ENCODE measurements at regions not wholly inside any gene's neighbourhood (a gene's known extent, or its start where the extent isn't known, plus 50 kb on each side); places are given as distances from the start of the nearest gene placed in this dataset.
A peak's percentile ranks its signal among the peaks of the same experiment; 100 is the strongest.

DNA sequence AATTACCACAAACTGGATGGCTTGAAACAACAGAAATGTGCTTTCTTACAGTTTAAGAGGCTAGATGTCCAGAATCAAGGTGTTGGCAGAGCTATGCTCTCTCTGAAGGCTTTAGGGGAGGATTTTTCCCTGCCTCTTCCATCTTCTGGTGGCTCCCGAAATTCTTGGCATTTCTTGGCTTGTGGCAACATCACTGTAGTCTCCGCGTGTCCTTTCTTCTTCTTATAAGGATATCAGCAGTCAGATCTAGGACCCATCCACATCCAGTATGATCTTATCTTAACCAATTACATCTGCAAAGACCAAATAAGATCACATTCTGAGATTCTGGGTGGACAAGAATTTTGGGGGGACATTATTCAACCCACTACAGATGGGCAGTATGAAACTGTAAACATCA, 119.2 kb upstream of the PMFBP1 start:
- CTCF ChIA-PET, result no interaction called here

GRCh38 chr16:72287649-72288048, 115.7 kb upstream of the PMFBP1 start:
- DNase-seq (ENCODE audit: low read depth, low spot score) (no peak), ATAC-seq (no peak)
- Histone ChIP-seq H3K79me2 (ENCODE audit: insufficient read depth, low read length) (no peaks in the 10 kb centered on the region), H4K20me1 (ENCODE audit: insufficient read depth) (no peaks in the 10 kb centered on the region), H3K4me1 (ENCODE audit: control insufficient read depth in 1 of 2, insufficient read depth in 2 of 2, low read length in 2 of 2) (peaks cover 22 to 37% of the 10 kb centered on the region in 2 experiments), H3K27ac (ENCODE audit: low read depth, low read length) (no peak overlapping the region), H3K27me3 (ENCODE audit: insufficient read depth, low read length) (no peaks in the 10 kb centered on the region), H3K36me3 (ENCODE audit: control insufficient read depth in 1 of 2, insufficient read depth in 2 of 2, low read length in 2 of 2) (no peaks in the 10 kb centered on the region), H3K9ac (ENCODE audit: low read length) (no peak overlapping the region), H3K9me3 (ENCODE audit: control insufficient read depth in 1 of 2, insufficient read depth in 1 of 2, low read depth in 1 of 2, low read length in 2 of 2) (no peaks in the 10 kb centered on the region), H3K9me2 (ENCODE audit: insufficient read depth) (no peaks in the 10 kb centered on the region), H3K4me2 (ENCODE audit: low read length) (no peak overlapping the region), H2AFZ (ENCODE audit: low read depth, low read length, poor library complexity, severe bottlenecking) (no peak overlapping the region), H3K4me3 (replicated peaks in 1 of 2; ENCODE audit: low read depth in 1 of 2, low read length in 2 of 2) (no peak overlapping the region)
- BruUV-seq (replicated peaks), result no TSS peak
- intact Hi-C loops (cut with micrococcal nuclease), result no loop called here
- ChIA-PET POLR2A (no interaction called here), RAD21 (ENCODE audit: low non-redundant PET in 1 of 2, low total read pairs in 2 of 2, uncharacterized antibody in 2 of 2, unreplicated experiment in 2 of 2) (no interaction called here), CTCF (no interaction called here)
- TF ChIP-seq RAD21 (IDR thresholded peaks at IDR 0.05; ENCODE audit: low read depth), result no peak
- no peak for TF ChIP-seq FOSL1 (IDR thresholded peaks at IDR 0.05; ENCODE audit: low read depth)
- TF ChIP-seq, protein P1, sequence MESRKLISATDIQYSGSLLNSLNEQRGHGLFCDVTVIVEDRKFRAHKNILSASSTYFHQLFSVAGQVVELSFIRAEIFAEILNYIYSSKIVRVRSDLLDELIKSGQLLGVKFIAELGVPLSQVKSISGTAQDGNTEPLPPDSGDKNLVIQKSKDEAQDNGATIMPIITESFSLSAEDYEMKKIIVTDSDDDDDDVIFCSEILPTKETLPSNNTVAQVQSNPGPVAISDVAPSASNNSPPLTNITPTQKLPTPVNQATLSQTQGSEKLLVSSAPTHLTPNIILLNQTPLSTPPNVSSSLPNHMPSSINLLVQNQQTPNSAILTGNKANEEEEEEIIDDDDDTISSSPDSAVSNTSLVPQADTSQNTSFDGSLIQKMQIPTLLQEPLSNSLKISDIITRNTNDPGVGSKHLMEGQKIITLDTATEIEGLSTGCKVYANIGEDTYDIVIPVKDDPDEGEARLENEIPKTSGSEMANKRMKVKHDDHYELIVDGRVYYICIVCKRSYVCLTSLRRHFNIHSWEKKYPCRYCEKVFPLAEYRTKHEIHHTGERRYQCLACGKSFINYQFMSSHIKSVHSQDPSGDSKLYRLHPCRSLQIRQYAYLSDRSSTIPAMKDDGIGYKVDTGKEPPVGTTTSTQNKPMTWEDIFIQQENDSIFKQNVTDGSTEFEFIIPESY (IDR thresholded peaks at IDR 0.05; ENCODE audit: extremely low read depth, insufficient replicate concordance, low read length), result no peak
- no peak for TF ChIP-seq ZNF274 (IDR thresholded peaks at IDR 0.05; ENCODE audit: low read depth, low read length)
- TF ChIP-seq REST (IDR thresholded peaks at IDR 0.05; ENCODE audit: low read depth), result no peak
- no peak for TF ChIP-seq SP1 (IDR thresholded peaks at IDR 0.05; ENCODE audit: low read depth)
- TF ChIP-seq CEBPB (IDR thresholded peaks at IDR 0.05; ENCODE audit: low read depth), result no peak
- TF ChIP-seq ZFX (IDR thresholded peaks at IDR 0.05), result no peak
- no peak for TF ChIP-seq EZH2phosphoT487 (IDR thresholded peaks at IDR 0.05; ENCODE audit: borderline replicate concordance)
- TF ChIP-seq, protein P2, sequence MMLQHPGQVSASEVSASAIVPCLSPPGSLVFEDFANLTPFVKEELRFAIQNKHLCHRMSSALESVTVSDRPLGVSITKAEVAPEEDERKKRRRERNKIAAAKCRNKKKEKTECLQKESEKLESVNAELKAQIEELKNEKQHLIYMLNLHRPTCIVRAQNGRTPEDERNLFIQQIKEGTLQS (IDR thresholded peaks at IDR 0.05), result no peak

More for the DNA sequence above, 119.2 kb upstream of the PMFBP1 start:
- intact Hi-C loops (cut with micrococcal nuclease), result no loop called here
- ChIA-PET RAD21 (ENCODE audit: low non-redundant PET in 1 of 2, low total read pairs in 2 of 2, uncharacterized antibody in 2 of 2, unreplicated experiment in 2 of 2) (no interaction called here), POLR2A (interaction anchor here (1.4 kb wide), 1 partner anchor 10 kb away, joined by 3 read pairs; no protein-coding TSS in a partner anchor)
- no peaks in the 10 kb centered on the region for H3K9me3 ChIP-seq (ENCODE audit: control insufficient read depth in 1 of 2, insufficient read depth in 1 of 2, low read depth in 1 of 2, low read length in 2 of 2)
- peak; percentile 81 for ATAC-seq
- H3K4me1 ChIP-seq (ENCODE audit: control insufficient read depth in 1 of 2, insufficient read depth in 2 of 2, low read length in 2 of 2), result peaks cover 22 to 41% of the 10 kb centered on the region in 2 experiments
- peak; percentile 44 for DNase-seq (ENCODE audit: low read depth, low spot score)
- H3K9ac ChIP-seq (ENCODE audit: low read length), result peak overlapping the region; percentile 39
- no peaks in the 10 kb centered on the region for H3K27me3 ChIP-seq (ENCODE audit: insufficient read depth, low read length)
- H3K9me2 ChIP-seq (ENCODE audit: insufficient read depth), result no peaks in the 10 kb centered on the region
- H2AFZ ChIP-seq (ENCODE audit: low read depth, low read length, poor library complexity, severe bottlenecking), result peak overlapping the region; percentile 13
- H3K27ac ChIP-seq (ENCODE audit: low read depth, low read length), result peak overlapping the region; percentile 75
- no peaks in the 10 kb centered on the region for H3K79me2 ChIP-seq (ENCODE audit: insufficient read depth, low read length)
- no TSS peak for BruUV-seq (replicated peaks)
- H3K4me2 ChIP-seq (ENCODE audit: low read length), result peak overlapping the region; percentile 71
- TF ChIP-seq, protein P3, sequence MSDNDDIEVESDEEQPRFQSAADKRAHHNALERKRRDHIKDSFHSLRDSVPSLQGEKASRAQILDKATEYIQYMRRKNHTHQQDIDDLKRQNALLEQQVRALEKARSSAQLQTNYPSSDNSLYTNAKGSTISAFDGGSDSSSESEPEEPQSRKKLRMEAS (IDR thresholded peaks at IDR 0.05), result no peak
- TF ChIP-seq EZH2 (IDR thresholded peaks at IDR 0.05), result no peak
- TF ChIP-seq POLR2A (IDR thresholded peaks at IDR 0.05; ENCODE audit: borderline replicate concordance, extremely low read depth, insufficient read depth, insufficient read length), result no peak
- TF ChIP-seq TCF7L2 (IDR thresholded peaks at IDR 0.05; ENCODE audit: borderline replicate concordance, extremely low read depth, insufficient read depth, insufficient read length), result peak; percentile 38
- H3K4me3 ChIP-seq (replicated peaks in 1 of 2; ENCODE audit: low read depth in 1 of 2, low read length in 2 of 2), result peak overlapping the region in 1 of 2 experiments; percentile 35; a peak in 3 of 4 replicates
- H4K20me1 ChIP-seq (ENCODE audit: insufficient read depth), result no peaks in the 10 kb centered on the region
- no peaks in the 10 kb centered on the region for H3K36me3 ChIP-seq (ENCODE audit: control insufficient read depth in 1 of 2, insufficient read depth in 2 of 2, low read length in 2 of 2)

All from HCT116 (cell line).